H9 (cell line): ENCODE measurements at regions not wholly inside any gene's neighbourhood (a gene's known extent, or its start where the extent isn't known, plus 50 kb on each side); places are given as distances from the start of the nearest gene placed in this dataset.

Experiments
- DNase-seq: peaks from one replicate; pipeline ENCODE4 v3.0.0-alpha.2; 2017
- H2AFZ ChIP-seq: one replicate; pipeline ENCODE4 v1.6.1; 2013; ENCODE audit warnings: mild to moderate bottlenecking, low read length, control low read depth, moderate library complexity
- H2AK5ac ChIP-seq: 2 replicates; pipeline ENCODE4 v1.6.1; 2013; ENCODE audit warnings: low read length, control low read depth, mixed read lengths; ENCODE audit not compliant: insufficient read length
- H2BK120ac ChIP-seq: one replicate; pipeline ENCODE4 v1.6.1; 2013; ENCODE audit warnings: low read depth, mild to moderate bottlenecking, low read length, control low read depth, inconsistent platforms; ENCODE audit not compliant: poor library complexity, severe bottlenecking
- H2BK12ac ChIP-seq: 2 replicates; pipeline ENCODE4 v1.6.1; 2013; ENCODE audit warnings: low read length, control low read depth, mixed read lengths, low read depth; ENCODE audit not compliant: insufficient read length
- H2BK15ac ChIP-seq: 2 replicates; pipeline ENCODE4 v1.6.1; 2013; ENCODE audit warnings: low read depth, low read length, control low read depth
- H2BK20ac ChIP-seq: one replicate; pipeline ENCODE4 v1.6.1; 2013; ENCODE audit warnings: low read depth, mild to moderate bottlenecking, low read length, control low read depth, inconsistent platforms; ENCODE audit not compliant: poor library complexity, severe bottlenecking
- H2BK5ac ChIP-seq: 2 replicates; pipeline ENCODE4 v1.6.1; 2013; ENCODE audit warnings: low read length, control low read depth, mixed read lengths; ENCODE audit not compliant: insufficient read length
- H3K14ac ChIP-seq: 2 replicates; pipeline ENCODE4 v1.6.1; 2013; ENCODE audit warnings: low read length, control low read depth; ENCODE audit not compliant: insufficient read depth
- H3K18ac ChIP-seq: 2 replicates; pipeline ENCODE4 v1.6.1; 2013; ENCODE audit warnings: low read depth, mild to moderate bottlenecking, mixed read lengths, low read length, control low read depth; ENCODE audit not compliant: insufficient read length
- H3K23ac ChIP-seq: 2 replicates; pipeline ENCODE4 v1.6.1; 2013; ENCODE audit warnings: low read length, control low read depth, mixed read lengths, low read depth; ENCODE audit not compliant: insufficient read length
- H3K23me2 ChIP-seq: 2 replicates; pipeline ENCODE4 v1.6.1; 2013; ENCODE audit warnings: low read depth, mild to moderate bottlenecking, mixed read lengths, low read length, control low read depth; ENCODE audit not compliant: insufficient read length, poor library complexity, severe bottlenecking
- H3K27ac ChIP-seq: 2 replicates; pipeline ENCODE4 v1.5.1; 2013; ENCODE audit warnings: low read length, control low read depth, mixed read lengths, low read depth; ENCODE audit not compliant: insufficient read length
- H3K27me3 ChIP-seq: 2 replicates; pipeline ENCODE4 v1.6.1; 2013; ENCODE audit warnings: low read length, control low read depth, inconsistent platforms; ENCODE audit not compliant: insufficient read depth
- H3K4ac ChIP-seq: 2 replicates; pipeline ENCODE4 v1.6.1; 2013; ENCODE audit warnings: low read depth, mild to moderate bottlenecking, control low read depth, inconsistent platforms, low read length, moderate library complexity
- H3K4me1 ChIP-seq: 2 replicates; pipeline ENCODE4 v1.6.1; 2013; ENCODE audit warnings: low read length, control low read depth, inconsistent platforms; ENCODE audit not compliant: insufficient read depth
- H3K4me2 ChIP-seq: 2 replicates; pipeline ENCODE4 v1.6.1; 2013; ENCODE audit warnings: low read length, control low read depth, mixed read lengths; ENCODE audit not compliant: insufficient read length, insufficient read depth
- H3K56ac ChIP-seq: 2 replicates; pipeline ENCODE4 v1.6.1; 2013; ENCODE audit warnings: low read depth, mild to moderate bottlenecking, mixed read lengths, low read length, control low read depth; ENCODE audit not compliant: insufficient read length
- H3K79me1 ChIP-seq: 2 replicates; pipeline ENCODE4 v1.6.1; 2013; ENCODE audit warnings: low read depth, mild to moderate bottlenecking, moderate library complexity, low read length, control low read depth, inconsistent platforms; ENCODE audit not compliant: insufficient read depth, poor library complexity, severe bottlenecking
- H3K79me2 ChIP-seq: 2 replicates; pipeline ENCODE4 v1.6.1; 2013; ENCODE audit warnings: low read length, control low read depth, inconsistent platforms; ENCODE audit not compliant: insufficient read depth
- H3K9ac ChIP-seq: 2 replicates; pipeline ENCODE4 v1.6.1; 2013; ENCODE audit warnings: low read length, control low read depth, mixed read lengths; ENCODE audit not compliant: insufficient read length; ENCODE audit errors: extremely low read depth
- H3K9me3 ChIP-seq: one replicate; pipeline ENCODE4 v1.6.1; 2013; ENCODE audit warnings: low read depth, low read length, inconsistent platforms; ENCODE audit not compliant: control insufficient read depth
- H3T11ph ChIP-seq: one replicate; pipeline ENCODE4 v1.6.1; 2013; ENCODE audit warnings: mild to moderate bottlenecking, low read length, control low read depth, inconsistent platforms
- H4K20me1 ChIP-seq: one replicate; pipeline ENCODE4 v1.6.1; 2013; ENCODE audit not compliant: control insufficient read depth, insufficient read length, insufficient read depth
- H4K5ac ChIP-seq: 2 replicates; pipeline ENCODE4 v1.6.1; 2013; ENCODE audit warnings: low read depth, mild to moderate bottlenecking, mixed read lengths, low read length, control low read depth; ENCODE audit not compliant: insufficient read length
- H4K8ac ChIP-seq: replicated peaks from 2 replicates; pipeline ENCODE4 v1.6.1; 2013; ENCODE audit warnings: low read length, control low read depth, mixed read lengths, low read depth; ENCODE audit not compliant: insufficient read length
- H4K91ac ChIP-seq: 2 replicates; pipeline ENCODE4 v1.6.1; 2013; ENCODE audit warnings: low read depth, mild to moderate bottlenecking, moderate library complexity, mixed read lengths, low read length, control low read depth; ENCODE audit not compliant: insufficient read length
- H3K27ac Mint-ChIP-seq, 3 experiments: 2 replicates in 2 of 3; 3 replicates in 1 of 3; pipeline ENCODE4 v1.8.0; 2020 to 2021; ENCODE audit warnings: mixed read lengths in 3 of 3, mild to moderate bottlenecking in 1 of 3, moderate library complexity in 1 of 3
- H3K27me3 Mint-ChIP-seq: 2 replicates; pipeline ENCODE4 v1.8.0; 2021; ENCODE audit warnings: low read depth, mild to moderate bottlenecking, moderate library complexity, mixed read lengths
- H3K36me3 Mint-ChIP-seq, 3 experiments: 2 replicates in 2 of 3; 3 replicates in 1 of 3; pipeline ENCODE4 v1.8.0; 2020 to 2021; ENCODE audit warnings: low read depth in 3 of 3, mixed read lengths in 3 of 3; ENCODE audit not compliant: insufficient read depth in 1 of 3
- H3K4me1 Mint-ChIP-seq, 2 experiments: 2 replicates each; pipeline ENCODE4 v1.8.0; 2020; ENCODE audit warnings: mixed read lengths in 2 of 2
- H3K4me3 Mint-ChIP-seq, 2 experiments: 2 replicates in 1 of 2; 3 replicates in 1 of 2; pipeline ENCODE4 v1.8.0; 2020 to 2021; ENCODE audit warnings: mild to moderate bottlenecking in 2 of 2, mixed read lengths in 2 of 2, moderate library complexity in 1 of 2
- H3K9me3 Mint-ChIP-seq, 2 experiments: 2 replicates in 1 of 2; 3 replicates in 1 of 2; pipeline ENCODE4 v1.8.0; 2020; ENCODE audit warnings: mild to moderate bottlenecking in 2 of 2, mixed read lengths in 2 of 2, moderate library complexity in 1 of 2
- WGBS: extraction: QIAGEN DNeasy Blood & Tissue Kit; methylation state at CpG from one replicate; pipeline ENCODE4 v1.1.7; 2013; ENCODE audit warnings: missing lambda C conversion rate, low lambda C conversion rate, mixed read lengths; ENCODE audit not compliant: insufficient read length; ENCODE audit errors: extremely low coverage; 5-methylcytosine and 5-hydroxymethylcytosine counted together
- TF ChIP-seq, protein P1 (sequence below): fragments of 200-600 bp; sonication (generic); conservative IDR thresholded peaks from 3 replicates; pipeline ENCODE4 v1.8.0; 2021; ENCODE audit warnings: antibody characterized with exemption, mild to moderate bottlenecking

DNA sequence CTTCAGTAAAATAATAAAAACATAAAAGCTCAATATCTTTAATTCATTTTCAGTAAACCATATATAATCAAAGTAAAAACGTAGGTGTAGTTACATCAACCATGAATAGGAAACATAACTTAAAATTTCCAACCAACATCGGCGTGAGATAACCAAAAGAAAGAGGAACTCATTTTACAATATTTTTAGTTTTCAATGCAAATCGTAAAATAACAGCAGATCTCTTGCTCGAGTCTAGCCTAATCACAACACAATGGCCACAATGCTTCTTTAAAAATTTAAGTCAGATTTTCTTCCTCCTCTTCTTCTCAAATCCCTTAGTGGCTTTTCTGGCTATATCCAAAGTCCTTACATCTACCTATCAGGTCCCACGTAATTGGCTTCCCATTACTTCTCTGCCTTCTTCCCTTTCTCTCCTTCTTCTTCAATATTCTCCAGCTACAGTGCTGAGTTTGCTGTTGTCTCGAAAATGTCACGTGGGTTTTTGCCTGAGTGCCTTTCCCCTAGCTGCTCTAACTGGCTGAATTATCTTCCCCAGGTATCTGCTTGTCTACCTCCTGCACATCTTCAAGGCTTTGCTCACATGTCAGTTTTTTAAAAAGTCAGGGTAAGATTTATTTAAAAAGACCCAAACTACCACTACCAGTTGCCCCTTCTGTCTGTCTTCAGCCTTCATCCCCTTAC lies 90.9 kb upstream of the BANK1 start:
- Histone ChIP-seq H3K4me1 (no peaks in the 10 kb centered on the region), H3K4me2 (no peak overlapping the region), H3K27me3 (no peaks in the 10 kb centered on the region), H4K20me1 (no peaks in the 10 kb centered on the region), H2AFZ (no peak overlapping the region), H3T11ph (no peak overlapping the region), H3K27ac (no peak overlapping the region), H4K5ac (no peak overlapping the region), H4K8ac (no peak overlapping the region), H2BK15ac (no peak overlapping the region), H2BK120ac (no peak overlapping the region), H3K23ac (no peak overlapping the region), H3K56ac (no peak overlapping the region), H3K9me3 (no peaks in the 10 kb centered on the region), H3K9ac (no peak overlapping the region), H3K79me1 (no peaks in the 10 kb centered on the region), H3K23me2 (no peaks in the 10 kb centered on the region), H2AK5ac (no peak overlapping the region), H3K79me2 (no peaks in the 10 kb centered on the region), H3K18ac (no peak overlapping the region), H3K14ac (no peak overlapping the region), H2BK20ac (no peak overlapping the region), H4K91ac (no peak overlapping the region), H2BK5ac (no peak overlapping the region), H3K4ac (no peak overlapping the region), H2BK12ac (no peak overlapping the region)
- H3K4me3 Mint-ChIP-seq, result no peak overlapping the region
- no peaks in the 10 kb centered on the region; a peak in 1 of 5 replicates for H3K9me3 Mint-ChIP-seq
- H3K36me3 Mint-ChIP-seq, result no peaks in the 10 kb centered on the region
- H3K27ac Mint-ChIP-seq, result no peak overlapping the region
- no peaks in the 10 kb centered on the region for H3K27me3 Mint-ChIP-seq
- TF ChIP-seq, protein P1, sequence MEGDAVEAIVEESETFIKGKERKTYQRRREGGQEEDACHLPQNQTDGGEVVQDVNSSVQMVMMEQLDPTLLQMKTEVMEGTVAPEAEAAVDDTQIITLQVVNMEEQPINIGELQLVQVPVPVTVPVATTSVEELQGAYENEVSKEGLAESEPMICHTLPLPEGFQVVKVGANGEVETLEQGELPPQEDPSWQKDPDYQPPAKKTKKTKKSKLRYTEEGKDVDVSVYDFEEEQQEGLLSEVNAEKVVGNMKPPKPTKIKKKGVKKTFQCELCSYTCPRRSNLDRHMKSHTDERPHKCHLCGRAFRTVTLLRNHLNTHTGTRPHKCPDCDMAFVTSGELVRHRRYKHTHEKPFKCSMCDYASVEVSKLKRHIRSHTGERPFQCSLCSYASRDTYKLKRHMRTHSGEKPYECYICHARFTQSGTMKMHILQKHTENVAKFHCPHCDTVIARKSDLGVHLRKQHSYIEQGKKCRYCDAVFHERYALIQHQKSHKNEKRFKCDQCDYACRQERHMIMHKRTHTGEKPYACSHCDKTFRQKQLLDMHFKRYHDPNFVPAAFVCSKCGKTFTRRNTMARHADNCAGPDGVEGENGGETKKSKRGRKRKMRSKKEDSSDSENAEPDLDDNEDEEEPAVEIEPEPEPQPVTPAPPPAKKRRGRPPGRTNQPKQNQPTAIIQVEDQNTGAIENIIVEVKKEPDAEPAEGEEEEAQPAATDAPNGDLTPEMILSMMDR, result no peak
- H3K4me1 Mint-ChIP-seq, result no peaks in the 10 kb centered on the region
- no CpG with 5 or more reads among the region's 8 CpGs for WGBS
- DNase-seq, result no peak
